ENCODE measurements at regions not wholly inside any gene's neighbourhood (a gene's known extent, or its start where the extent isn't known, plus 50 kb on each side); places are given as distances from the start of the nearest gene placed in this dataset.

- DNase-seq = no peak
These were observed 329.9 kb upstream of the SLCO3A1 start for GRCh38 chr15:91523596-91523995.

DNA sequence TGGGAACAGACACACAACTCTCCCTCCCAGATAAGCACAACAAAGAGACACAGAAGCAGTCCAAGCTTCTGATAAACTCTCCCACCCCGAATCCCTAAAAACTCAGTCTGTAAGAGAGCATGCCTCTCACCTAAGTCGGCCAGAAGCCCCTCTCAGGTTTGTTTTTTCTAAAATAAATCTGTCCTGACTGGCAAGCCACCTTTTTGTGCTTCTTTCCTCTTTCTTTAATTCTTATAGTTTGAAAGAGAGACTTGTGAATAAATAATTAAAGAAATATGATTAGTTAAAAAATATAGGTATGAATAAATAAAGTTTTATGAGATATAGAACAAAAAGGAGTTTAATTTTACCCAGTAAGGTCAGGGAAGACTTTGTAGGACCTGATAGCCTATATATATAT lies 329.0 kb upstream of the SLCO3A1 start:
- no peak for DNase-seq

GRCh38 chr15:91525751-91526150 lies 327.8 kb upstream of the SLCO3A1 start:
- DNase-seq = no peak

- no peak for DNase-seq
These were observed 327.1 kb upstream of the SLCO3A1 start for GRCh38 chr15:91526424-91526823.

DNA sequence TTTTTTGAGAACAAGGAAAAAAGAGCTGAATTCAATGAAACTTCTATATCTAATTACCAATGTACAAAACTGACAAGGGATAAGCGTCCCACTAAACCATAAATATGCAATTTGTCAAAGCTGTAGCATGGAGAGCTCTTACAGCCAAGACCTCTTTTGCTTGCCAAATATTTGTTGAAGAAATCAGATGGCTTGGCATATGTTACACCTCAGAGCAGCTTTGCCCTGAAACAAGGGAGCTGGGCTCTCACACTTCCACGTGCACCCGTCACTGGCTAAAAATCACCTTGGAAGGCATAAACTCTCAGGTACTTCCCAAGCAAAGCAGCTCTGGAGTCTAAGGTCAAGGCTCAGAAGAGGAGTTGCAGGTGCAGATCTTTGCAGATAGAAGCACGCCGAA lies 324.7 kb upstream of the SLCO3A1 start:
- no peak for DNase-seq

DNA sequence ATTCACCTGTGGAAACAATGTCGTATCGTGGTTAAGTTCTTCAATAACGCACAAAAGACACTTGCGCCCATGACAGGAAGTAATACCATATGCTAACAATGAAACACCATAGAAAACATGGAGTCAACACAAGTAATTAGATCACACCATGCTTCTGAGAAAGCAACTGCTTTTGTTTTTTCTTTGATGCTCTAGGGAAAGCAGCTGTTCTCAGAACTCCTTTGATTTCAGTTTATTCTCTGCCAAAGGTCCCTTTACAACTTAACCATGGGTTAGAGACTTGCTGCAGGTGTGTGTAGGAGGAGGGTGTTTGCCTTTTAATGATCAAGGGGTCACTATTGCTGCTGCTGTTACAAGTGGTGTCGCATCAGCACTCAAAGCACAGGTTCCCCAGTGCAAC lies 324.0 kb upstream of the SLCO3A1 start:
- no peak for DNase-seq

GRCh38 chr15:91530279-91530678 lies 323.2 kb upstream of the SLCO3A1 start:
- no peak for DNase-seq

- DNase-seq = no peak
These were observed 322.4 kb upstream of the SLCO3A1 start for GRCh38 chr15:91530956-91531582.

DNA sequence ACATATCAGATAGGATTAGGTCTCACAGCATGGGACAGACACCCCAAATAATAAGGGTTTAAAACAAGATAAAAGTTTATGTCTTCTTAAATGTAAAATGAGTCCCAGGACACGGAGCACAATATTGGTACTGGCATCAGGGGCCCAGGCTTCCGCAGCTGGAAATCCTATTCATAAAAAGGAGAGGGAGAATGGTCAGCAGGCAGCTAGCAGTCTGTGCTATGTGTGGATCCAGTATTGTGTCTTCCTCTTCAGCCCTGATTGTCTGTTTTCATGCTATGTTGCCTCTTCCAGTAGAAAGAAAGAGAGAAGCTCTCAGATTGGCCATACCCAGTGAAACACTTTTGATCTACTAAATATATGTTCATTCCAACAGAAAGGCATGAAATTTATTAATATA lies 319.3 kb upstream of the SLCO3A1 start:
- no peak for DNase-seq

DNA sequence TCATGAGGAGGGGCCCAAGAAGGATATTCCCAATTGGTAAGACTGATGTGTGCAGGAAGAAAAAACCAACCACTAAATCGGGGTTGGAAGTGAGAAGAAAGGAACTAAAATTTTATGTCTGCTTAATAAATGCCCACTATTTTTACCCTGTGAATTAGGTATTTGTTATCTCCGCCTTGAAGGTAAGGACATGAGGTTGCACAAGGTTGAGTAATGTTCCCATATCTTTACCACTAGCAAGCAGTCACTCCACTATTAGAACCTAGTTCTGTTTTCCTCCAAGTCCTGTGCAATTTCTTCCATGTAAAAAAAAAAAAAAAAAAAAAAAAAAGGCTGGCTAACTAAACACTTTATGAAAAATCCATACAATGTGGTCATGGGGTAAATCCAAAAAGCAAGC lies 318.5 kb upstream of the SLCO3A1 start:
- no peak for DNase-seq

DNA sequence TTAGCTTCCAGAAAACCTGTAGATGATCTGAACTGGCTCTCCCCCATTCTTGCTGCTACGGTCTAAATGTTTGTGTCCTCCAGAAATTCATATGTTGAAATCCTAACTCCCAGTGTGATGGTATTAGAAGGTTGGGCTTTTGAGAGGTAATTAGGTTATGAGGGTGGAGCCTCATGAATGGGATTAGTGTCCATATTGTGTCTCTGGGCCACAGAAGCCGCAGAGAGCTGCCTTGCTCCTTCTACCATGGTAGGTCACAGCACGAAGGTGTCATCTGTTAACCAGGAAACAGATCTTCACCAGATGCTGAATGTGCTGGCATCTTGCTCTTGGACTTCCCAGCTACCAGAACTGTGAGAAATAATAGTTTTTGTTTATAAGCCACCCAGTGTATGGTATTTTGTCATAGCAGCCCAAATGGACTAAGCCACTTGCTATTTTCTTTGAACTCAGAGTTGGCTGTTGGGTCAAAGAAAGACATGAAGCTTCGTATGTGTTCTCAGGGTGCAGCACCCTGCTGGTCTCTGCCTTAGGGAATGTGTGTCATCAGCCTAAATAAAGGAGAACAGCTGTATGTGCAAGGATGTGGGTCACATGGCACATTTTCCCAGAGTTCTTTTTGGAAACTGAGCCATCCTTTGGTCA lies 317.5 kb upstream of the SLCO3A1 start:
- no peak for DNase-seq

GRCh38 chr15:91537856-91538255 lies 315.7 kb upstream of the SLCO3A1 start:
- no peak for DNase-seq

DNA sequence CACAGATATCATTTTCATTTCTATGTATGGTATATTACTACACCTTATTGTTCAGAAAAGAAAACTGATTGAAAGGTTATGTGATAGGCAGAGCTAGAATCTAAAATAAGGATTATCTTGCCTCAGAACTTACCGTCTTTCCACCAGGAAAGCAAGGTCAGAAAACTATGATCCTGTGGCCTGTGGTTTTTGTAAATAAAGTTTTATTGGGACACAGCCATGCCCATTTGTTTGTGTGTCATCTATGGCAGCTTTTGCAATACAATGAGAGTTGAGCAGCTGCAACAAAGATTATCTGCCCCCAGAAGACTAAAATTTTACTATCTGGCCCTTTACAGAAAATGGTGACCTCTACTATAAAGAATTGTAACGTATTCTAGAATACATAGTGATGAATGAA lies 314.7 kb upstream of the SLCO3A1 start:
- no peak for DNase-seq

GRCh38 chr15:91541286-91541685 lies 312.2 kb upstream of the SLCO3A1 start:
- no peak for DNase-seq

DNA sequence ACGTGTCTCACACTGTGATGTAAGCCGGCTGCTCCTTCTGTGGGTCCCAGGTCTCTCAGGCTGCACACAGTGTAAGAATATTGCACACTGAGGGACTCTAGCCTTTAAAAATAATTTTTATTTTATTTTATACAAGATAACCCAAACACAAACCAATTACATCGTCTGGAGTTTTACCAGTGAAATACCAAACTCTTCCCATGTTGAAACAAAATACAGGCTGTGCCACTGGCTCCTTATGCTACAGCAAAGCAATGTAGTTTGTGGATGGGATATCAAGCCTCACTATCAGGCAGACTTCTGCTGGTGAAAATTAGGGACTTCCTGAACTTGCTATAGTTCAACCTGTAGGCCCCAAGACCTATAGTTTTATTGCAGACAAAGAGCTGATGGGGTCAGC lies 311.3 kb upstream of the SLCO3A1 start:
- no peak for DNase-seq

DNA sequence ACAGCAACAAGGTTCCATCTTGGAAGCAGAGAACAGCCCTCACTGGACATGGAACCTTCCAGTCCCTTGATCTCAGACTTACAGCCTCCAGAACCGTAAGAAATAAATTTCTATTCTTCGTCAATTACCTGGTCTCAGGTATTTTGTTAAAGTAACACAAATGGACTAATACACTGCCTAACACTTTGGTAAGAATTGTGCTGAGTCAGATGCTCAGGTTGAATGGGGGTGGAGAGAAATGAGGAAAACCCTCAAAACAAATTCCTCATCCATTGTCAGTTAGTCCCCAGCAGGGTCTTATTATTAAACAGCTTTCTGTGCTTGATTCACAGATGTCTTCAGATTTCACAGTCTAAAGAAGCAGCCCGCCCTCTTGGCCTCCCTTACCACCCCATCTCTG lies 306.2 kb upstream of the SLCO3A1 start:
- DNase-seq = no peak

- DNase-seq = no peak
These were observed 305.0 kb upstream of the SLCO3A1 start for GRCh38 chr15:91548549-91548948.

DNA sequence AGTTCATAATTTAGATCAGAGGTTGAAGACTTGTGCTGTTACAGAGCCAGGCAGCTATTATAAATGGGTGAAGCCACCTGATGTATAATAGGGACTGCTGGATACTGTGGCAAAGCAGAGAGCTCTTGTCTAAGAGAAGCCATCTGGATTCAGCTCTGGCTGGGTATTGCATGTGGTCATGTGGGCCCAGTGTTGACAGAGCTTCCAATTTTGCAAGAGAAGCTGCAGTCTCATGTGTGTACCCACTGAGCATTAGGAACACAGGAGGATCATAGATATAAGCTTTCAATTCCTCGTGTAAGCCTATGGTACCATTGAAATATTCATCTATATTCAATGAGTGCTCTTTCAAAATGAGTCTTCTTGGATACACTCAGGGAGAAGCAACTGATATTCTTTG lies 303.9 kb upstream of the SLCO3A1 start:
- DNase-seq = no peak

- no peak for DNase-seq
These were observed 301.0 kb upstream of the SLCO3A1 start for GRCh38 chr15:91552555-91552954.

DNA sequence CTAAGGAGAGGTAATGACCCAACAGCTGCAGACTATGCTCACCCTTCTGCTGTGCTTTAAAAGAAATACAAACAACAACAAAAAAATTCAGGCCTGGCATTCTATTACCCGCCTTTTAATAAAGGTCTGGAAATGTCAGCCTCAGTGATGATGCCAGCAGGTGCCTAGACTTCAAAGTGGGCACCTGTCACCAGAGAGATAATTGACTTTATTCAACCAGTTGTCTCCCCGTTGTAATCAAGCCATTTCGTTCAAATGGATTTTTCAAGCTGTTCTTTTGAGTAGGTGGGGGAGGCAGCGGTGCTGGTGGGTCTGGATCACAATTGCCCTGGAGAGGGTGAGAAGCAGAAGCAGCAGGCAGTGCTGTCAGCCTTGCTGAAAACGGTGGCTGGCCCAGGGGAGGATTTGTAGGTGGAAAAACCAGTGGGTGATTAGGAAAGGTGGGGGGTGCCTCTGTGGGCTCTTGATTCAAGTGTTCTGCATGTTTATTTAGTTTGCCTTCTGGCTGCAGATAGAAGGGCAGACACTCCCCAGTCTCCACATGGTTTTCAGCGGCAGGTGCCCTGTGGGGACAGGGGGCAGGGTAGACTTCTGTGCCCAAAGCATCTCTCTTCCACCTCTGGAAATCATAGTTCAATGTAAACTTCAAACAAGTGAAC lies 300.2 kb upstream of the SLCO3A1 start:
- no peak for DNase-seq

- no peak for DNase-seq
These were observed 298.2 kb upstream of the SLCO3A1 start for GRCh38 chr15:91555312-91555711.

DNA sequence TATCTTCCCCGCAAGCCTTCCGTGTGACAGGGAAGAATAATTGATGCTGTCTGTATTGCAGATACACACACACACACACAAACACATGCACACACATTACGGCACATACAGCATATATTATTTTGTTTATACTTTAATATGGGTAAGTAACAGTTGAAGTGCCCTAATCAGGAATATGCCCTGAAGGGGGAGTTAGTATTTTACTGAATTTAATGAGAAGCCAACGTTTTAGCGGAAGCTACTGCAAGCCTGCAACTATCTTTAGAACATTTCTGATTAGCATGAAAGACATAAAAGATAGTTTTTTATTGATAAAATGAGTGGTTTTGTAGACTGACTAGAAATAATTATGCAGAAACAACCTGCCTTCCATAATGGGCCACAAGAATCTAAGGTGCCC lies 296.6 kb upstream of the SLCO3A1 start:
- peak; percentile 41 for DNase-seq

DNA sequence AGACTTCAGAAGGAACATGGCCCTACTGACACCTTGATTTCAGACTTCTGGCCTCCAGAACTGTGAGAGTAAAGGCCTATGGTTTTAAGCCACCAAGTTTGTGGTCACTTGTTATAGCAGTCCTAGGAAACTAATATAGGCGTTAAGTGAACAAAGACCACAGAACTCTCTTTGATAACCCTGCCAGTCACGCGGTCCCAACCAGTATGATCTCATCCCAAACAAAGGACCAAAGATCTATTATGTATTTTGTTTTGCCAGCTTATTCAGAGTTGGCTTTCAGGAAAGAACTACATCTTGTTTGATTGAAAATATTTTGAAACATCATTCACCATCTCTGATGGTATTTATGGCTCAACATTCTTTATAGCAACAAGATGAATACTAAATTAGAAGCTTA lies 294.4 kb upstream of the SLCO3A1 start:
- DNase-seq = no peak

- DNase-seq = no peak
These were observed 292.0 kb upstream of the SLCO3A1 start for GRCh38 chr15:91561371-91562100.
